Hematopoietic multipotent progenitor cell (in vitro differentiated cells): ENCODE measurements at regions not wholly inside any gene's neighbourhood (a gene's known extent, or its start where the extent isn't known, plus 50 kb on each side); places are given as distances from the start of the nearest gene placed in this dataset.

Experiments
- DNase-seq, 3 donors: peaks; one replicate each; pipeline ENCODE4 v3.0.0-alpha.2; 2011 to 2015; ENCODE audit warnings: low read depth in 2 of 3, low spot score in 2 of 3

GRCh38 chr6:133748628-133749027 is 140.3 kb upstream of the TCF21 start:
- no peak for DNase-seq

GRCh38 chr6:133749427-133749826 is 139.5 kb upstream of the TCF21 start:
- no peak for DNase-seq

- DNase-seq, result no peak
Observed at GRCh38 chr6:133752129-133752528, 136.8 kb upstream of the TCF21 start.

GRCh38 chr6:133753756-133754155 is 135.2 kb upstream of the TCF21 start:
- DNase-seq, result no peak

GRCh38 chr6:133754298-133754697 is 134.6 kb upstream of the TCF21 start:
- DNase-seq, result no peak

- no peak for DNase-seq
Observed at GRCh38 chr6:133756078-133756695, 132.7 kb upstream of the TCF21 start.

- no peak for DNase-seq
Observed at GRCh38 chr6:133757335-133757734, 131.6 kb upstream of the TCF21 start.

- no peak for DNase-seq
Observed at GRCh38 chr6:133758815-133759335, 130.0 kb upstream of the TCF21 start.

- DNase-seq, result no peak
Observed at GRCh38 chr6:133759524-133759923, 129.4 kb upstream of the TCF21 start.

GRCh38 chr6:133761706-133762105 is 127.2 kb upstream of the TCF21 start:
- no peak for DNase-seq

GRCh38 chr6:133764008-133764753 is 124.7 kb upstream of the TCF21 start:
- no peak for DNase-seq

- no peak for DNase-seq
Observed at GRCh38 chr6:133764754-133765208, 124.1 kb upstream of the TCF21 start.

- no peak for DNase-seq
Observed at GRCh38 chr6:133767357-133767970, 121.4 kb upstream of the TCF21 start.

GRCh38 chr6:133768656-133769295 is 120.1 kb upstream of the TCF21 start:
- DNase-seq, result no peak

- no peak for DNase-seq
Observed at GRCh38 chr6:133769463-133769862, 119.5 kb upstream of the TCF21 start.

- DNase-seq, result no peak
Observed at GRCh38 chr6:133772567-133772966, 116.3 kb upstream of the TCF21 start.

GRCh38 chr6:133773776-133774175 is 115.1 kb upstream of the TCF21 start:
- no peak for DNase-seq

GRCh38 chr6:133774356-133774755 is 114.6 kb upstream of the TCF21 start:
- DNase-seq, result no peak

- DNase-seq, result no peak
Observed at GRCh38 chr6:133778414-133779130, 110.3 kb upstream of the TCF21 start.

- no peak for DNase-seq
Observed at GRCh38 chr6:133779916-133780695, 108.8 kb upstream of the TCF21 start.
